Mesenchymal stem cell (in vitro differentiated cells and primary cell): ENCODE measurements at regions not wholly inside any gene's neighbourhood (a gene's known extent, or its start where the extent isn't known, plus 50 kb on each side); places are given as distances from the start of the nearest gene placed in this dataset.

Experiments used
- DNase-seq: peaks from one replicate; pipeline ENCODE4 v3.0.0-alpha.2; 2013
- H2AFZ ChIP-seq: one replicate; pipeline ENCODE4 v1.6.1; 2013; ENCODE audit warnings: low read depth, mild to moderate bottlenecking, control low read depth, inconsistent platforms, low read length, moderate library complexity
- H2AK5ac ChIP-seq: 2 replicates; pipeline ENCODE4 v1.6.1; 2013; ENCODE audit warnings: low read length, moderate library complexity, mild to moderate bottlenecking, inconsistent platforms; ENCODE audit not compliant: severe bottlenecking
- H2BK120ac ChIP-seq: one replicate; pipeline ENCODE4 v1.6.1; 2013; ENCODE audit warnings: low read depth, mild to moderate bottlenecking, inconsistent platforms, low read length, moderate library complexity
- H2BK12ac ChIP-seq, 2 experiments: one replicate each; pipeline ENCODE4 v1.6.1; 2013; ENCODE audit warnings: inconsistent platforms in 2 of 2, low read length in 2 of 2, mild to moderate bottlenecking in 2 of 2, moderate library complexity in 2 of 2, control low read depth in 1 of 2
- H2BK15ac ChIP-seq: one replicate; pipeline ENCODE4 v1.6.1; 2013; ENCODE audit warnings: mild to moderate bottlenecking, low read depth, inconsistent platforms; ENCODE audit not compliant: poor library complexity, severe bottlenecking
- H2BK5ac ChIP-seq: 2 replicates; pipeline ENCODE4 v1.6.1; 2013; ENCODE audit warnings: low read depth, mild to moderate bottlenecking, low read length, control low read depth, inconsistent platforms; ENCODE audit not compliant: poor library complexity, severe bottlenecking
- H3K14ac ChIP-seq, 2 experiments: one replicate each; pipeline ENCODE4 v1.6.1; 2013; ENCODE audit warnings: inconsistent platforms in 2 of 2, low read length in 2 of 2, control low read depth in 1 of 2, mild to moderate bottlenecking in 1 of 2, moderate library complexity in 1 of 2
- H3K18ac ChIP-seq, 2 experiments: one replicate each; pipeline ENCODE4 v1.6.1; 2013; ENCODE audit warnings: inconsistent platforms in 2 of 2, low read length in 2 of 2, control low read depth in 1 of 2, low read depth in 1 of 2, mild to moderate bottlenecking in 1 of 2
- H3K23ac ChIP-seq, 2 experiments: one replicate each; pipeline ENCODE4 v1.6.1; 2013; ENCODE audit warnings: inconsistent platforms in 2 of 2, low read length in 2 of 2, mild to moderate bottlenecking in 2 of 2, moderate library complexity in 2 of 2, control low read depth in 1 of 2
- H3K27ac ChIP-seq: 2 replicates; pipeline ENCODE4 v1.5.1; 2013; ENCODE audit warnings: mild to moderate bottlenecking, moderate library complexity, low read length, control low read depth, inconsistent platforms; ENCODE audit not compliant: poor library complexity, severe bottlenecking
- H3K27me3 ChIP-seq, 2 experiments: 2 replicates each; pipeline versions ENCODE4 v1.6.1 to v1.7.0; 2013; ENCODE audit warnings: low read length in 2 of 2, mild to moderate bottlenecking in 2 of 2, moderate library complexity in 2 of 2, control low read depth in 1 of 2, inconsistent platforms in 1 of 2; ENCODE audit not compliant: control insufficient read depth in 1 of 2, insufficient read depth in 1 of 2
- H3K36me3 ChIP-seq, 2 experiments: 2 replicates each; pipeline versions ENCODE4 v1.6.1 to v1.7.0; 2013; ENCODE audit warnings: low read length in 2 of 2, control low read depth in 1 of 2, inconsistent platforms in 1 of 2, low read depth in 1 of 2, mild to moderate bottlenecking in 1 of 2; ENCODE audit not compliant: insufficient read depth in 2 of 2, control insufficient read depth in 1 of 2
- H3K4ac ChIP-seq, 2 experiments: one replicate each; pipeline ENCODE4 v1.6.1; 2013; ENCODE audit warnings: inconsistent platforms in 2 of 2, low read length in 2 of 2, mild to moderate bottlenecking in 2 of 2, moderate library complexity in 2 of 2, control low read depth in 1 of 2, low read depth in 1 of 2
- H3K4me1 ChIP-seq: 2 replicates; pipeline ENCODE4 v1.6.1; 2013; ENCODE audit warnings: low read depth, low read length, control low read depth; ENCODE audit not compliant: control insufficient read depth, insufficient read depth
- H3K4me2 ChIP-seq: 2 replicates; pipeline ENCODE4 v1.6.1; 2013; ENCODE audit warnings: low read length, mild to moderate bottlenecking, inconsistent platforms; ENCODE audit not compliant: poor library complexity, severe bottlenecking
- H3K4me3 ChIP-seq, 2 experiments: 2 replicates each; pipeline versions ENCODE4 v1.5.1 to v1.7.0; 2013; ENCODE audit warnings: low read length in 2 of 2, mild to moderate bottlenecking in 2 of 2, control low read depth in 1 of 2, low read depth in 1 of 2; ENCODE audit not compliant: insufficient read depth in 1 of 2
- H3K79me1 ChIP-seq: replicated peaks from 2 replicates; pipeline ENCODE4 v1.6.1; 2013; ENCODE audit warnings: mild to moderate bottlenecking, control low read depth, low read length, inconsistent platforms; ENCODE audit not compliant: poor library complexity, severe bottlenecking
- H3K9ac ChIP-seq: 2 replicates; pipeline ENCODE4 v1.7.0; 2013; ENCODE audit warnings: mild to moderate bottlenecking, low read length, moderate library complexity
- H3K9me3 ChIP-seq: 2 replicates; pipeline ENCODE4 v1.7.0; 2013; ENCODE audit warnings: mild to moderate bottlenecking, low read length; ENCODE audit not compliant: control insufficient read depth
- H4K8ac ChIP-seq: one replicate; pipeline ENCODE4 v1.6.1; 2013; ENCODE audit warnings: inconsistent platforms, mild to moderate bottlenecking, low read length, moderate library complexity
- H4K91ac ChIP-seq: one replicate; pipeline ENCODE4 v1.6.1; 2013; ENCODE audit warnings: mild to moderate bottlenecking, low read length, inconsistent platforms
- WGBS: methylation state at CpG from one replicate; pipeline ENCODE4 v1.1.7; 2013; ENCODE audit warnings: mixed read lengths; 5-methylcytosine and 5-hydroxymethylcytosine counted together

DNA sequence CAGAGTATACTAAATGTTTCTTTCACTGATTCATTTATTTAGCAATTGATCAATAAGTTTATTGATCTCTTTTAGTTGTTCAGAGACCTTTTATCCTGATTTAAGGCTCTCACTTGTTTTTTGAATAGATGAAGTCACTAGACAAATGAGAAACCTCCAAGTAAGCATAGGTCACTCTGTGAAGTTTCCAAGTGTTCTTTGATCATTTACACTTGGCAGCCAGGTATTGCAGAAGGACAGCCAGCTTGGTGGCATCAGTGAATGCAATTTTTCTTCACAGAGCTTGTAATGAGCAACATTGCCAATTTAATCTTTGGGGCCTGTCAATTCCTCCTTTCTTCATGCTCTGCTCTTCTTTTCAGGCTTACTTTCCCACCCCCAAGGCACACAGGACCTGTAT lies 413.0 kb downstream of the OMA1 start:
- no peak overlapping the region for H2BK5ac ChIP-seq
- no peak overlapping the region for H3K14ac ChIP-seq
- H4K91ac ChIP-seq, result no peak overlapping the region
- H3K4me2 ChIP-seq, result no peak overlapping the region
- DNase-seq, result no peak
- no peak overlapping the region for H2BK15ac ChIP-seq
- no peak overlapping the region for H3K23ac ChIP-seq
- H2AK5ac ChIP-seq, result no peak overlapping the region
- no peaks in the 10 kb centered on the region for H3K27me3 ChIP-seq
- H3K79me1 ChIP-seq, result no peaks in the 10 kb centered on the region
- H3K4ac ChIP-seq, result no peak overlapping the region
- H3K4me3 ChIP-seq, result no peak overlapping the region
- H2BK120ac ChIP-seq, result no peak overlapping the region
- no peaks in the 10 kb centered on the region for H3K4me1 ChIP-seq
- peaks cover 4% of the 10 kb centered on the region for H3K9me3 ChIP-seq
- no peak overlapping the region for H4K8ac ChIP-seq
- no peak overlapping the region for H3K27ac ChIP-seq
- H3K36me3 ChIP-seq, result no peaks in the 10 kb centered on the region
- no peak overlapping the region for H2BK12ac ChIP-seq
- H2AFZ ChIP-seq, result no peak overlapping the region
- no peak overlapping the region for H3K18ac ChIP-seq
- H3K9ac ChIP-seq, result no peak overlapping the region

DNA sequence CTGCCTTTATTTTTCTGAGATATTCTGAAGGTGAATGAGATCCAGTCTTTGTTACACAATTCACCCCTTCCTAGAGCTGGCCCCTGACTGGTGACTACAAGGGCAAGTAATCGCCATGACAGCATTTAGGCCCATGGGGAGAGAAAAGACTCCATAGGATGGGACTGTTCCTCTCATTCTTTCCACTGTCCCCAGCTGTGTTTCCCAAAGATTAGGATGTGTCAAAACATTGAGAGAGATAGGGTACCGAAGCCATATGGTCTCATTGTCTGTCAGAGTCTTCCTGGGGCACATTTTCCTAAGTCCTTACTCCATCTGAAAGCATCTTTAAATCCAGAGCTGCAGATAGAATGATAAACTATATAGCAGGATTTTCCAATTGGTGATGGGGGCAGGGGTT lies 423.5 kb downstream of the OMA1 start:
- Histone ChIP-seq H3K4me1 (no peaks in the 10 kb centered on the region), H2BK120ac (no peak overlapping the region), H3K14ac (no peak overlapping the region), H2AFZ (no peak overlapping the region), H4K91ac (no peak overlapping the region), H2BK5ac (no peak overlapping the region), H3K9ac (no peak overlapping the region), H3K36me3 (no peaks in the 10 kb centered on the region), H2BK12ac (no peak overlapping the region), H3K4me2 (no peak overlapping the region), H4K8ac (no peak overlapping the region), H3K27ac (no peak overlapping the region), H3K4ac (no peak overlapping the region), H3K27me3 (no peaks in the 10 kb centered on the region), H3K23ac (no peak overlapping the region), H3K4me3 (no peak overlapping the region), H3K18ac (no peak overlapping the region), H2BK15ac (no peak overlapping the region), H2AK5ac (no peak overlapping the region), H3K79me1 (no peaks in the 10 kb centered on the region), H3K9me3 (no peaks in the 10 kb centered on the region)
- no peak for DNase-seq
- 35% methylated on average over 2 of the region's 2 CpGs for WGBS

DNA sequence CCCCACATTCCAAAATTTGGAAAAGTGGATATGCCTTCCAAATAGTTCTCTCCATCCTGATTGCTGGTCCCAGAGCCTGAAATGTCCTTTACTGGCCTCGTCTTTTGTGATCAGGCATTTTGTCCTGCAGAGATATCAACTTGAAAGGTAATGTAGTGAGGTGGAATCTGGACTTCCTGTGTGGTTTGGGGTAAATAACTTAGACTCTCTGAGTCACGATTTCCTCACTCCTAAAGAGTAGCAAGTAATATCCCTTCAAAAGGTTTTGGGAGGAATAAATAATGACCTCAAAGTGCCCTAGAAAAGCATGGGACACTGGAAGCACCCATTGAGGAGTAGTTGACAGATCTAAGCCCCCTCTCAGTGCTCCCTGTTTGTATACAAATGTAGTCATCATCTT lies 426.6 kb downstream of the OMA1 start:
- no peak overlapping the region for H3K14ac ChIP-seq
- H3K9ac ChIP-seq, result no peak overlapping the region
- no peaks in the 10 kb centered on the region for H3K36me3 ChIP-seq
- H2BK12ac ChIP-seq, result no peak overlapping the region
- no peak for DNase-seq
- no peaks in the 10 kb centered on the region for H3K79me1 ChIP-seq
- H3K27ac ChIP-seq, result no peak overlapping the region
- H2AFZ ChIP-seq, result no peak overlapping the region
- no peak overlapping the region for H2BK120ac ChIP-seq
- H3K23ac ChIP-seq, result no peak overlapping the region
- H3K18ac ChIP-seq, result no peak overlapping the region
- H2AK5ac ChIP-seq, result no peak overlapping the region
- no peak overlapping the region for H2BK5ac ChIP-seq
- H4K91ac ChIP-seq, result no peak overlapping the region
- no peak overlapping the region for H4K8ac ChIP-seq
- no peak overlapping the region for H2BK15ac ChIP-seq
- no peaks in the 10 kb centered on the region for H3K9me3 ChIP-seq
- WGBS, result 31% methylated on average over 1 of the region's 2 CpGs
- no peak overlapping the region for H3K4me2 ChIP-seq
- no peaks in the 10 kb centered on the region for H3K4me1 ChIP-seq
- no peaks in the 10 kb centered on the region for H3K27me3 ChIP-seq
- H3K4ac ChIP-seq, result no peak overlapping the region
- H3K4me3 ChIP-seq, result no peak overlapping the region

DNA sequence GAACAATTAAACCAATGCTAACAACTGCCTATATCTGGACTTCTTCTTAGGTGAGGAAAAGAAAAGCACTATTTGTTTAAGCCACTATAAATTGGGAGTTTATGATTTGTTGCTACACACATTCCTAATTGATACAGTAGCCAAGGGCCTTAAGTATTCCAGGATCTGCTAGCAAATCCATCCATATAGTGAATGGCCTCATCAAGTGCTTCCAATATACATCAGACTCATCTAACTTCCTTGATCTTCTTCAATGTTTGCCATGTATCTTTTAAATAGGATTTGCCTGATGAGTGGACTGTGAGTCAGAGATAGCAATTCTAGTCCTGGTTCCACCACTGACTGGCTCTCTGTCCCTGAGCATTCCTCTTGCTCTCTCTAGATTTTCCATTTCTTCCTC lies 430.2 kb downstream of the OMA1 start:
- no peaks in the 10 kb centered on the region for H3K79me1 ChIP-seq
- no peaks in the 10 kb centered on the region for H3K27me3 ChIP-seq
- H3K9me3 ChIP-seq, result no peaks in the 10 kb centered on the region
- H3K14ac ChIP-seq, result no peak overlapping the region
- no peak overlapping the region for H3K9ac ChIP-seq
- H3K27ac ChIP-seq, result no peak overlapping the region
- H2BK120ac ChIP-seq, result no peak overlapping the region
- H2BK5ac ChIP-seq, result no peak overlapping the region
- no peak overlapping the region for H3K4me3 ChIP-seq
- H4K8ac ChIP-seq, result no peak overlapping the region
- no peak overlapping the region for H3K18ac ChIP-seq
- H2AFZ ChIP-seq, result no peak overlapping the region
- no peak overlapping the region for H3K23ac ChIP-seq
- no peak overlapping the region for H4K91ac ChIP-seq
- H2BK12ac ChIP-seq, result no peak overlapping the region
- H3K36me3 ChIP-seq, result no peaks in the 10 kb centered on the region
- no peak overlapping the region for H2BK15ac ChIP-seq
- H2AK5ac ChIP-seq, result no peak overlapping the region
- H3K4ac ChIP-seq, result no peak overlapping the region
- no peak overlapping the region for H3K4me2 ChIP-seq
- H3K4me1 ChIP-seq, result no peaks in the 10 kb centered on the region
- no peak for DNase-seq
